Retinal pigment epithelial cell (primary cell): ENCODE measurements at regions not wholly inside any gene's neighbourhood (a gene's known extent, or its start where the extent isn't known, plus 50 kb on each side); places are given as distances from the start of the nearest gene placed in this dataset.

ENCODE experiments used
- DNase-seq: peaks from one replicate; pipeline ENCODE4 v3.0.0-alpha.2; 2010; ENCODE audit warnings: low read depth
- H3K4me3 ChIP-seq: 2 replicates; pipeline ENCODE4 v1.5.1; 2011; ENCODE audit warnings: mild to moderate bottlenecking, low read length, control low read depth, moderate library complexity
- CTCF ChIP-seq: conservative IDR thresholded peaks from 2 replicates; pipeline ENCODE4 v1.5.1; 2011; ENCODE audit warnings: low read depth, low read length, control low read depth, inconsistent platforms

- DNase-seq, result no peak
Measured at GRCh38 chr4:164383058-164383357, 370.9 kb upstream of the SMIM31 start.

GRCh38 chr4:164383358-164384220 is 370.3 kb upstream of the SMIM31 start:
- H3K4me3 ChIP-seq, result peak overlapping the region; percentile 86
- DNase-seq, result peak; percentile 52
- TF ChIP-seq CTCF, result peak; percentile 49

More at GRCh38 chr4:164383058-164383357, 370.9 kb upstream of the SMIM31 start:
- no peak for TF ChIP-seq CTCF
- peak overlapping the region; percentile 86 for H3K4me3 ChIP-seq

- peak overlapping the region; percentile 86 for H3K4me3 ChIP-seq
- no peak for TF ChIP-seq CTCF
- DNase-seq, result no peak
Measured at GRCh38 chr4:164384416-164384815, 369.5 kb upstream of the SMIM31 start.

- no peak overlapping the region for H3K4me3 ChIP-seq
- TF ChIP-seq CTCF, result no peak
- DNase-seq, result no peak
Measured at GRCh38 chr4:164396439-164396838, 357.5 kb upstream of the SMIM31 start.

- DNase-seq, result no peak
- TF ChIP-seq CTCF, result no peak
- H3K4me3 ChIP-seq, result no peak overlapping the region
Measured at GRCh38 chr4:164402554-164402953, 351.4 kb upstream of the SMIM31 start.

GRCh38 chr4:164405774-164406173 is 348.2 kb upstream of the SMIM31 start:
- no peak for TF ChIP-seq CTCF
- DNase-seq, result no peak
- H3K4me3 ChIP-seq, result no peak overlapping the region

GRCh38 chr4:164408831-164409230 is 345.1 kb upstream of the SMIM31 start:
- TF ChIP-seq CTCF, result no peak
- no peak for DNase-seq
- H3K4me3 ChIP-seq, result no peak overlapping the region
